GM12878 (cell line): ENCODE measurements at regions not wholly inside any gene's neighbourhood (a gene's known extent, or its start where the extent isn't known, plus 50 kb on each side); places are given as distances from the start of the nearest gene placed in this dataset.

Experiments
- BACH1 ChIP-seq: fragments of 450-650 bp; IDR thresholded peaks from 2 replicates; pipeline ENCODE4 v1.6.1; 2017; ENCODE audit warnings: mild to moderate bottlenecking, borderline replicate concordance
- CREB1 ChIP-seq: IDR thresholded peaks from 2 replicates; pipeline ENCODE4 v1.6.1; 2012; ENCODE audit warnings: low read depth, mild to moderate bottlenecking, inconsistent platforms
- CREM ChIP-seq: IDR thresholded peaks from 2 replicates; pipeline ENCODE4 v1.6.1; 2014; ENCODE audit warnings: antibody characterized with exemption, low read depth
- EZH2 ChIP-seq: IDR thresholded peaks from 2 replicates; pipeline ENCODE4 v1.6.1; 2012; ENCODE audit warnings: low read depth, mild to moderate bottlenecking, control low read depth, inconsistent platforms, low read length, borderline replicate concordance; ENCODE audit not compliant: control insufficient read depth
- HDAC6 ChIP-seq: fragments of 200-600 bp; sonication (generic); IDR thresholded peaks from one replicate; pipeline ENCODE4 v1.8.0; 2017; ENCODE audit warnings: antibody characterized with exemption; ENCODE audit not compliant: unreplicated experiment
- JUNB ChIP-seq: IDR thresholded peaks from 2 replicates; pipeline ENCODE4 v1.6.1; 2016; ENCODE audit warnings: antibody characterized with exemption, mild to moderate bottlenecking
- POLR2A ChIP-seq: IDR thresholded peaks from 2 replicates; pipeline ENCODE4 v1.6.1; 2011; ENCODE audit warnings: low read depth, mild to moderate bottlenecking, low read length
- RAD51 ChIP-seq: fragments of 450-650 bp; IDR thresholded peaks from 2 replicates; pipeline ENCODE4 v1.6.1; 2016; ENCODE audit warnings: moderate library complexity, mild to moderate bottlenecking, inconsistent platforms
- SIN3A ChIP-seq: IDR thresholded peaks from 2 replicates; pipeline ENCODE4 v1.6.1; 2012; ENCODE audit warnings: low read depth, low read length, improper control_type of control experiment
- YY1 ChIP-seq: IDR thresholded peaks from 2 replicates; pipeline ENCODE4 v1.6.1; 2011; ENCODE audit warnings: low read depth, mild to moderate bottlenecking, low read length
- TF ChIP-seq, protein P1 (sequence below), 3 experiments: IDR thresholded peaks in 2 of 3; conservative IDR thresholded peaks in 1 of 3; 2 replicates each; pipeline ENCODE4 v1.5.1; 2011; ENCODE audit warnings: low read depth in 3 of 3, low read length in 3 of 3, mild to moderate bottlenecking in 3 of 3, control low read depth in 2 of 3, moderate library complexity in 2 of 3, inconsistent platforms in 1 of 3, mixed read lengths in 1 of 3; ENCODE audit not compliant: control insufficient read depth in 2 of 3, insufficient read depth in 1 of 3; ENCODE audit errors: extremely low read depth in 1 of 3
- TF ChIP-seq, protein P2 (sequence below): IDR thresholded peaks from 2 replicates; pipeline ENCODE4 v1.6.1; 2012; ENCODE audit warnings: mild to moderate bottlenecking, low read depth, low read length

DNA sequence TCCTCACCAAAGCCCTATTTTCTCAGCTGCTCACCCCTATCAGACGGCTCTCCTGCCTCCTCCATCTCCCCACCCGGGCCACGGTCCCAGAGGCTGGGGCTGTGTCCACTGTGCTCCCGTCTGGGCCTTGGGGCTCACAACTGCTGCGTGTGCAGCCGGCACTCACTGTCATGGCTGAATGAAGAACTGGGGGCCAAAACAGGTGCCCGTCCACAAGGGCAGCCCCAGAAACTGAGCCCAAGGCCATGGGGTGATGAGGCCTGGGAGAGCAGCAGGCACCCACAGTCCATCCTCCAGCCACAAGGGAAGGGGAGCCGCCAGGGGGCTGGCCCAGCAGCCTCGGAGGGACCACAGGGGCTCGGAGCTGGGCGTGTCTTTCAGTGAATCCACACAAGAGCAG, 159.5 kb downstream of the DLL1 start:
- TF ChIP-seq HDAC6 (no peak), CREM (no peak), CREB1 (no peak), SIN3A (no peak), POLR2A (no peak), EZH2 (no peak), RAD51 (no peak), JUNB (no peak), BACH1 (no peak), YY1 (no peak)
- TF ChIP-seq, protein P1, sequence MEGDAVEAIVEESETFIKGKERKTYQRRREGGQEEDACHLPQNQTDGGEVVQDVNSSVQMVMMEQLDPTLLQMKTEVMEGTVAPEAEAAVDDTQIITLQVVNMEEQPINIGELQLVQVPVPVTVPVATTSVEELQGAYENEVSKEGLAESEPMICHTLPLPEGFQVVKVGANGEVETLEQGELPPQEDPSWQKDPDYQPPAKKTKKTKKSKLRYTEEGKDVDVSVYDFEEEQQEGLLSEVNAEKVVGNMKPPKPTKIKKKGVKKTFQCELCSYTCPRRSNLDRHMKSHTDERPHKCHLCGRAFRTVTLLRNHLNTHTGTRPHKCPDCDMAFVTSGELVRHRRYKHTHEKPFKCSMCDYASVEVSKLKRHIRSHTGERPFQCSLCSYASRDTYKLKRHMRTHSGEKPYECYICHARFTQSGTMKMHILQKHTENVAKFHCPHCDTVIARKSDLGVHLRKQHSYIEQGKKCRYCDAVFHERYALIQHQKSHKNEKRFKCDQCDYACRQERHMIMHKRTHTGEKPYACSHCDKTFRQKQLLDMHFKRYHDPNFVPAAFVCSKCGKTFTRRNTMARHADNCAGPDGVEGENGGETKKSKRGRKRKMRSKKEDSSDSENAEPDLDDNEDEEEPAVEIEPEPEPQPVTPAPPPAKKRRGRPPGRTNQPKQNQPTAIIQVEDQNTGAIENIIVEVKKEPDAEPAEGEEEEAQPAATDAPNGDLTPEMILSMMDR (IDR thresholded peaks at IDR 0.05 in 2 of 3, conservative IDR thresholded peaks at IDR 0.05 in 1 of 3; ENCODE audit: control insufficient read depth in 2 of 3, extremely low read depth in 1 of 3, insufficient read depth in 1 of 3, low read depth in 3 of 3, low read length in 3 of 3) = no peak
- TF ChIP-seq, protein P2, sequence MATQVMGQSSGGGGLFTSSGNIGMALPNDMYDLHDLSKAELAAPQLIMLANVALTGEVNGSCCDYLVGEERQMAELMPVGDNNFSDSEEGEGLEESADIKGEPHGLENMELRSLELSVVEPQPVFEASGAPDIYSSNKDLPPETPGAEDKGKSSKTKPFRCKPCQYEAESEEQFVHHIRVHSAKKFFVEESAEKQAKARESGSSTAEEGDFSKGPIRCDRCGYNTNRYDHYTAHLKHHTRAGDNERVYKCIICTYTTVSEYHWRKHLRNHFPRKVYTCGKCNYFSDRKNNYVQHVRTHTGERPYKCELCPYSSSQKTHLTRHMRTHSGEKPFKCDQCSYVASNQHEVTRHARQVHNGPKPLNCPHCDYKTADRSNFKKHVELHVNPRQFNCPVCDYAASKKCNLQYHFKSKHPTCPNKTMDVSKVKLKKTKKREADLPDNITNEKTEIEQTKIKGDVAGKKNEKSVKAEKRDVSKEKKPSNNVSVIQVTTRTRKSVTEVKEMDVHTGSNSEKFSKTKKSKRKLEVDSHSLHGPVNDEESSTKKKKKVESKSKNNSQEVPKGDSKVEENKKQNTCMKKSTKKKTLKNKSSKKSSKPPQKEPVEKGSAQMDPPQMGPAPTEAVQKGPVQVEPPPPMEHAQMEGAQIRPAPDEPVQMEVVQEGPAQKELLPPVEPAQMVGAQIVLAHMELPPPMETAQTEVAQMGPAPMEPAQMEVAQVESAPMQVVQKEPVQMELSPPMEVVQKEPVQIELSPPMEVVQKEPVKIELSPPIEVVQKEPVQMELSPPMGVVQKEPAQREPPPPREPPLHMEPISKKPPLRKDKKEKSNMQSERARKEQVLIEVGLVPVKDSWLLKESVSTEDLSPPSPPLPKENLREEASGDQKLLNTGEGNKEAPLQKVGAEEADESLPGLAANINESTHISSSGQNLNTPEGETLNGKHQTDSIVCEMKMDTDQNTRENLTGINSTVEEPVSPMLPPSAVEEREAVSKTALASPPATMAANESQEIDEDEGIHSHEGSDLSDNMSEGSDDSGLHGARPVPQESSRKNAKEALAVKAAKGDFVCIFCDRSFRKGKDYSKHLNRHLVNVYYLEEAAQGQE = no peak
